Adipocyte (in vitro differentiated cells): ENCODE measurements at regions not wholly inside any gene's neighbourhood (a gene's known extent, or its start where the extent isn't known, plus 50 kb on each side); places are given as distances from the start of the nearest gene placed in this dataset.
A peak's percentile ranks its signal among the peaks of the same experiment; 100 is the strongest.

Experiments used
- DNase-seq: peaks from one replicate; pipeline ENCODE4 v3.0.0-alpha.2; 2015; ENCODE audit warnings: low read depth
- H3K27me3 ChIP-seq: replicated peaks from 2 replicates; pipeline ENCODE4 v1.7.0; 2013; ENCODE audit warnings: mild to moderate bottlenecking, low read length, moderate library complexity; ENCODE audit not compliant: control insufficient read depth, insufficient read depth
- H3K36me3 ChIP-seq: 2 replicates; pipeline ENCODE4 v1.7.0; 2013; ENCODE audit warnings: low read length, mild to moderate bottlenecking, moderate library complexity; ENCODE audit not compliant: control insufficient read depth, insufficient read depth, severe bottlenecking
- H3K4me1 ChIP-seq: 2 replicates; pipeline ENCODE4 v1.7.0; 2013; ENCODE audit warnings: mild to moderate bottlenecking, low read length, moderate library complexity; ENCODE audit not compliant: control insufficient read depth, insufficient read depth
- H3K4me3 ChIP-seq: 2 replicates; pipeline ENCODE4 v1.7.0; 2013; ENCODE audit warnings: mild to moderate bottlenecking, low read length, moderate library complexity
- H3K9ac ChIP-seq: 2 replicates; pipeline ENCODE4 v1.7.0; 2013; ENCODE audit warnings: mild to moderate bottlenecking, low read length, moderate library complexity
- H3K9me3 ChIP-seq: 2 replicates; pipeline ENCODE4 v1.7.0; 2013; ENCODE audit warnings: mild to moderate bottlenecking, low read length, moderate library complexity; ENCODE audit not compliant: control insufficient read depth

DNA sequence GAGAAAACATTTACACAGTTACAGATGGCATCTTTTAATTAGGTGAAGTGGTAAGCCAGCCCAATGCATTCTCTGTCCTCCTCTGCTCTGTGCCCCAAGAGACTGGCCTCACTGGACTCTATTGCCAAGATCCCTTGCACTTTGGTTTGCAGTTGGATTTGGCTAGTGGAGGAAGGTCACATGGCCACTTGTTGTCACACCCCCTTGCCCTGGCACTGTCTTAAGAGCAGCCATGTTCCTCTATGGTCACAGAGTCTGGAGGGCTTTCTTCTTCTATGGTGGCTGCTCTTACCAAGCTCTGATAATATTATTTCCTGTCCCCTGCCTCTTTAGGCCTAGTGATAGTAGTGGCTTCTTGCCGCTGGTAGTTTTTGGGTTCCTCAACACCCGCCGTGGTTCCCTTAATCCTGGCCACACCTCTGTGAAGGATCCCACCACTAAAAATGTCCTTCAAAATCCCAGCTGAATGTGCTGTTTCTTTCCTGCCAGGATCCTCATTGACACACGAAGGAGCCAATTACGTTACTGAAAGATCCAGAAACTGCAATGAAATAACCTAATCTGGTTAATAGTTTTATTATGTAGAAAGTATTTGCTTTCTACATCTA lies 111.1 kb downstream of the CDC42EP3 start:
- H3K9ac ChIP-seq = no peak overlapping the region
- H3K9me3 ChIP-seq = peaks cover 5% of the 10 kb centered on the region
- no peak for DNase-seq
- H3K4me3 ChIP-seq = no peak overlapping the region
- H3K4me1 ChIP-seq = peaks cover 37% of the 10 kb centered on the region
- no peaks in the 10 kb centered on the region for H3K27me3 ChIP-seq
- H3K36me3 ChIP-seq = no peaks in the 10 kb centered on the region

DNA sequence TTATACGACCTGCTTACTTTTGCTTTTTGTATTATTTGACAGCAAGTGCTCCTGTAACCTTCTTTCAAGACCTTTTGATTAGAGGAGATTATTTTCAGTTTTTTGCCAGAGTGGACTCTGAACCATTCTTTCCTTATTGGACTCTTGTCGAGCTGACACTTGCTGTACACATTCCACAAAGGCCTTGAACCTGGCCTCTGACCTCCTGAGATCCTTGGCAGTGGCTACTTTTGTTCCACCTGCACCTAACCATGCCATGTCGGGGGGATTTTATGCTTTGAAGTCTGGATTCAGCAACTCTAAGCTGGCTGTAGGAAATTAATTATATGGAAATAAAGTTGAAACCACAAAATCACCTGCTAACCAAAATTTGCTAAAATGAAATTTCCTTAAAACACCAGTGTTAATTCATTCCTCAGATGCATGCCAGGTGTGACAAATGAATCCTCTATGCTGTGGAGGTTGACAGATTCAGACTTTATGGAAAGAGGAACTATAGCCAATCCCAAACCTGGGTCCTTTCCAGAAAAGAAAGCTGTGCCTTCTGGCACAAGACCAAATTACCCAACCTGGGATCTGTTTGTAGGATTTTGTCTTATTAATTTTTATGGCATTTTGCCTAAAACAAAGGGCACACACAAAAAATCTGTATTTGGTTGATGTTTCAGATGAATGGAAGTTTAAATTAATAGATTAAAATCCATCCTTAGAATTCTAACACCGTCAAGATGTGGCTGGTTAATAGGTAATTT lies 110.4 kb downstream of the CDC42EP3 start:
- Histone ChIP-seq H3K36me3 (no peaks in the 10 kb centered on the region), H3K9me3 (peaks cover 5% of the 10 kb centered on the region), H3K9ac (no peak overlapping the region), H3K4me3 (no peak overlapping the region), H3K4me1 (peaks cover 38% of the 10 kb centered on the region), H3K27me3 (no peaks in the 10 kb centered on the region)
- no peak for DNase-seq

DNA sequence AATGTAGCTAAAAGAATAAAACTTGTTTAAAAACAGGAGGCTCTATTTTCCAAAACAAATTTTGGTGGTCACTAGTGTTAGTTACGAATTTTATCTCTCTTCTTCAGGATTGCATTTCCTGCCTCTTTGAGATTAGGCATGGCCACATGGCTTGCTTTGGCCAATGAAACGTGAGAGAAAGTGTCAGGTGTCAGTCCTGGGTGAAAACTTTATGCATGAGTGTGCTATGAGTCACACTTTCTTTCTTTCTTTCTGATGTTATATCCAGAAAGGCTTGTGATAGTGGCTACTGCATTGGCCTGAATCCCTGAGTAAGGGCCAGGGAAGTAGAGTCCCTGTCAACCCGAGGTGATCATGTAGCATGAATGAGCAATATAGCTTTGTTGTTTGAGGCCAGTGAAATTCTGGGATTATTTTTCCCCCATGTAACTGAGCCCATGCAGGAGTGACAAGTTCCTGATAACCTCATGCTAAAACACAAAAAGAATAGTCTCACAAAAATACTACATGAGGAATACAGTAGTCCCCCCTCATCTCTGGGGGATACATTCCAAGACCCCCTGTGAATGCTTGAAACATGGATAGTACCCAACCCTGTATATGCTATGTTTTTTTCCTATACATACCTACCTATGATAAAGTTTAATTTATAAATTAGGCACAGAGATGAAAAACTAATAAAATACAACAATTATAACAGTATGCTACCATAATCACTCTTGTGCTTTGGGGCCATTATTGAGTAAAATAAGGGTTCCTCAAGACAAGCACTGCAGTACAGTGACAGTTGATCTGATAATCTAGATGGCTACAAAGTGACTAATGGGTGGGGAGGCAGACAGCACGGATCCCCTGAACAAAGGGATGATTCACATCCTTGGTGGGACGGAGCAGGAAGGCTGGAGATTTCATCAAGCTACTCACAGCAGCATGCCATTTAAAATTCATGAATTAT lies 109.5 kb downstream of the CDC42EP3 start:
- no peak overlapping the region for H3K9ac ChIP-seq
- peaks cover 41% of the 10 kb centered on the region for H3K4me1 ChIP-seq
- H3K36me3 ChIP-seq = no peaks in the 10 kb centered on the region
- H3K9me3 ChIP-seq = peaks cover 5% of the 10 kb centered on the region
- no peak overlapping the region for H3K4me3 ChIP-seq
- peak; percentile 66 for DNase-seq
- H3K27me3 ChIP-seq = no peaks in the 10 kb centered on the region

DNA sequence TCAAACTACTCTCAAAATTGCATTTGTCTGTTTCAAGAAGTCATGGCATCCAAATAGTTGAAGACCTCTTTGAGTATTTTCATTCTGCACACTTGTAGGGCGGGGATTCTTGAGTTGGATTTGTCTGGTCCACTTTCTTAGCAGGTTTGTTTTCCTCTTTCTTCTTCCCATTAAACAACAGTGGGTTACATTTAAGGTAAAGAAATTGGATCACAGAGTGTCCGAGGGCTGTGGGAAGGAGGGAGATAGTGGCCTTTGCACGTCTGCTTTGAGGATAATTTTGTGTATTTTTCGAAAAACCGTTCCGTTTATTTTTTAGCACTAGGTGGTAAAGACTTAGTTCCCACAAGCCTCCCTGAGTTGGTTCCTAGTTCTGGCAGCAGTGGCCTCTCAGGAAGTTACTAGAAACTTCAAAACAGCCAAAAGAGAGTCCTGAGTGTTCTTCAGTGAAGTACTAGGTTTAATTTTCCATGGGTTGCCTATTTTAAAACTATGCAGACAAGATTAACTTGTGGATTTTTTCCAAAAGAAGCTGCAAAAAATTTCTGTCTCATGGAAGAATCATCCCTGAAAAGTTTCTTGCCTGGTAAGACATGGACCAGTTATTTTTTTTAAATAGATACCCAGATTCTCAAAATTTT lies 107.9 kb downstream of the CDC42EP3 start:
- H3K9ac ChIP-seq = no peak overlapping the region
- no peak overlapping the region for H3K4me3 ChIP-seq
- no peaks in the 10 kb centered on the region for H3K27me3 ChIP-seq
- H3K9me3 ChIP-seq = peaks cover 2% of the 10 kb centered on the region
- peaks cover 41% of the 10 kb centered on the region for H3K4me1 ChIP-seq
- no peaks in the 10 kb centered on the region for H3K36me3 ChIP-seq
- DNase-seq = no peak

DNA sequence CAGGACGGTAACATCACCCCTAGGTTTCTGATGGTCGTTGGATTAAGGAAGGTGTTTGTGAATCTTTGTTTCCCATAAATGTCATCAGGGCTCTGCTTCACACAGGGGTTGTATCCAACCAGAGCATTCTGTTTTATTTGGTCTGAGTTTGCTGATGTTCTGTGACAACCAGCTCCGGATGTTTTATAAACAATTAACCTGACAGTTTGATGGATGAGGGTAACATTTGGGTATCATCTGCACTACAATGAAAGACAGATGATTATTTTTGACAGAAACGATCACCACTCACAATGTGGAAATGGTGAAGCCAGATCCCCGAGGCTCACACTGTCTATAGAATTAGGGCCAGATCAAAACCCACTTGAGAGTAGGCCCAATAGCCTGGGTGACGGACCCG lies 107.1 kb downstream of the CDC42EP3 start:
- H3K4me1 ChIP-seq = peaks cover 41% of the 10 kb centered on the region
- H3K27me3 ChIP-seq = no peaks in the 10 kb centered on the region
- H3K36me3 ChIP-seq = no peaks in the 10 kb centered on the region
- no peak for DNase-seq
- H3K9ac ChIP-seq = no peak overlapping the region
- no peak overlapping the region for H3K4me3 ChIP-seq
- H3K9me3 ChIP-seq = no peaks in the 10 kb centered on the region

DNA sequence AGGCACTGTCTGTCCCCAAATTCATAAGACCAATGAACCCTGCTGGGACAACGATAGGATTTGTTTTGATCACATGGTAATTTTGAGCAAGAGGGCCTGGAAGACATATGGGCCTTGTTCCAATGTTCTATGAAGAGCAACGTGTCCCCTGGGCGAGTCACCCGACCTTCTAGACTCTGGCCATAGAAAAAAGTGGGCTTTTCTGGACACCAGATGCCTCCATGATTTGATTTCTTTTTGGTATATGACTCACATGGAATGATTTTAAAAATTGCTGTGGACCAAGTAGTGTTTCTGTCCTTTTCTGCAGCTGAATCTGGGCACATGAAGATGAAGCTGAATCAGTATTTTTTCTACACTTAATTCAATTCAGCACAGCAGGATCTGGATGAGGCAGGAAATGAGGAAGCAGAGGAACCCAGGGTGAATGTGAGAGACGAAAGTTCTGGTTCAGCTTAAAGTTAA lies 104.9 kb downstream of the CDC42EP3 start:
- peak; percentile 71 for DNase-seq
- Histone ChIP-seq H3K9me3 (no peaks in the 10 kb centered on the region), H3K4me1 (peaks cover 54% of the 10 kb centered on the region)

DNA sequence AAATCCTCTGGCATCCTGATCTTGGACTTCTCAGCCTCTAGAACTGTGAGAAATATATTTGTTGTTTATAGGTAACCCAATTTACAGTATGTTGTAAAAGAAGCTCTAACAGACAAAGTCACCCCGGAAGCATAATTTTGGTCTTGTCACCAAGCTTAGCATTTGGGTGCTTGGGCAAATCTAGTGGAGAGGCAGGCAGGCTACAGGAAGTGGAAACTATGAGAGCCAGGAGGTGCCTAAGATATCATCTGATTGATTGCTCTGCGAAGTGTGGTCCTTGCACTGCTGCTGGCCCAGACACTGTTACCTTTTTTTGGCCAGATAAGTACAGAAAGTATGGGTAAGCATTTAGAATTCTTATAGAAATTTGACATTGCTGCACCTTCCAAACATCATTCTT lies 102.9 kb downstream of the CDC42EP3 start:
- H3K36me3 ChIP-seq = no peaks in the 10 kb centered on the region
- H3K27me3 ChIP-seq = no peaks in the 10 kb centered on the region
- H3K4me3 ChIP-seq = no peak overlapping the region
- no peak overlapping the region for H3K9ac ChIP-seq
- DNase-seq = no peak
- H3K4me1 ChIP-seq = peaks cover 49% of the 10 kb centered on the region
- no peaks in the 10 kb centered on the region for H3K9me3 ChIP-seq

More for the DNA sequence above, 104.9 kb downstream of the CDC42EP3 start:
- Histone ChIP-seq H3K9ac (peak overlapping the region; percentile 71), H3K27me3 (no peaks in the 10 kb centered on the region), H3K36me3 (no peaks in the 10 kb centered on the region), H3K4me3 (no peak overlapping the region)

DNA sequence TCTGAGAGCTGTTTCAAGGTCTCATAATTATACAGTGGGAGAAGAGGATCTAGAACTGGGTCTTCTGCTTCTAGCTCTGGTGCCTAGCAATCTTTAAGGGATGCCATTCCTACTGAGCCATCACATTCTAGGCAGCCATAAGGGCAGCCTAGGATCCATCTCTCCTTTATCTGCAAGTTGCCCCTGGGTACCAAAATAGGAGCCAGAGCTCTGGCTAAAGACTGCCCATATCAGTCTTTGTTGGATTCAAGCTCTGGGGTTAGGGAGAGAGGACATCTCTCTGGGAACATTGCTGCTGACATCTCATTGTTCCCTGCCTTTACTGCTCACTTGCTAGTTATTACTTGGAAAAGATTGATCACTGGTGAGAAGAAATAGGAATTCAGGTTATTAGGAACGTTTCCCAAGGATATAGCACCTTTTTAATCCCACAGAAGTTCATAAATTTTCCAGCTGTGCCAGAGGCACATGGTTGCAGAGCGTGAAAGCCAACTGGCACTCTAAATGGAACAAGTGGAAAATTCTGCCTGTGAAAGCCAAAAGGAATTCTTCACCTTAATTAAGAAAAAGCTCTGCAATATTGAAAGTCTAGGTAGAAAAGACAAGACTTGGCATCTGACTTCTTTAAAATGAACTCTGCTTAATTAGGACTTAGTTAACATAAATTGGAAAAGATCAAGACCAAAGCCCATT lies 102.2 kb downstream of the CDC42EP3 start:
- H3K9ac ChIP-seq = peak overlapping the region; percentile 24
- H3K9me3 ChIP-seq = no peaks in the 10 kb centered on the region
- peaks cover 56% of the 10 kb centered on the region for H3K4me1 ChIP-seq
- no peak overlapping the region for H3K4me3 ChIP-seq
- no peaks in the 10 kb centered on the region for H3K36me3 ChIP-seq
- H3K27me3 ChIP-seq = no peaks in the 10 kb centered on the region
- no peak for DNase-seq

DNA sequence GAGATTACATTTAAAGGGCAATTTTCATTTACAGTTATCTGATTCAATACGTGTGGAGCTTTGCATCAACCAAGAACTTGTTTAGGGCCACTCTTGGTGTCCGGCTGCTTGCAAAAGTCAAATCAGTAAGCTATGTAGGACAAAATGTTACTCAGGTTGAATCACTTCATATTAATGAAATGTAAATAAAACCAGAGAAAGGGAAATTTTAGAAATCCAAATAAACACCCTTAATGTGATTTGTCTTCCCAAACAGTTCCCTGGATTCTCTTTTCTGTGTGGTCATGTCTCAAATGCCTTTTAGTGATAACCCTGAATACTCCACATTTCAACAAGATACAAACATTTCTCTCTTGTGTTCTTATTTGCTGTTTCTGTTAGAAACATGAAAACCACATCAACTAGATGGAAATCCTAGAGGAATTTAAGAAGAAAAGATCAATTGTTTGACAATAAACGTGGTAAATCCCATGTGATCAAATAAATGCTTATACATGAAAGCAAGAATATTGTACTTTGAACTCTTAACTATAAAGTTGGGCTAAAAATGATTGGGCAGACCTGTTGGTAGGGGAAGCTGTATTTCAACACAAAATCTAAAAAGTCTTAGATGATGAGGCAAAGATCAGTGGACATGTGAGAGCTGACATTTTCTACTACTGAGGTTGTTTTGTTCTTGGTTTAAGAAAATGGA lies 101.3 kb downstream of the CDC42EP3 start:
- DNase-seq = peak; percentile 50
- Histone ChIP-seq H3K36me3 (no peaks in the 10 kb centered on the region), H3K27me3 (no peaks in the 10 kb centered on the region), H3K9ac (peak overlapping the region; percentile 60), H3K4me3 (no peak overlapping the region), H3K9me3 (no peaks in the 10 kb centered on the region), H3K4me1 (peaks cover 56% of the 10 kb centered on the region)
